Chondrocyte (in vitro differentiated cells): ENCODE measurements at regions not wholly inside any gene's neighbourhood (a gene's known extent, or its start where the extent isn't known, plus 50 kb on each side); places are given as distances from the start of the nearest gene placed in this dataset.

Experiments
- DNase-seq: peaks from one replicate; pipeline ENCODE4 v3.0.0; 2021; ENCODE audit warnings: mixed read lengths, low spot score
- H3K27ac Mint-ChIP-seq: one replicate; pipeline ENCODE4 v1.8.0; 2021; ENCODE audit warnings: mild to moderate bottlenecking, moderate library complexity, mixed read lengths; ENCODE audit not compliant: unreplicated experiment
- H3K27me3 Mint-ChIP-seq: 2 replicates; pipeline ENCODE4 v1.8.0; 2021; ENCODE audit warnings: low read depth, mixed read lengths
- H3K36me3 Mint-ChIP-seq: 2 replicates; pipeline ENCODE4 v1.8.0; 2021; ENCODE audit warnings: low read depth, mixed read lengths
- H3K4me1 Mint-ChIP-seq: 2 replicates; pipeline ENCODE4 v1.8.0; 2021; ENCODE audit warnings: low read depth, mild to moderate bottlenecking, mixed read lengths
- H3K4me3 Mint-ChIP-seq: one replicate; pipeline ENCODE4 v1.8.0; 2021; ENCODE audit warnings: mild to moderate bottlenecking, moderate library complexity, mixed read lengths; ENCODE audit not compliant: unreplicated experiment
- H3K9me3 Mint-ChIP-seq: 2 replicates; pipeline ENCODE4 v1.8.0; 2021; ENCODE audit warnings: low read depth, mixed read lengths
- TF ChIP-seq, protein P1 (sequence below): fragments of 200-600 bp; sonication (generic); IDR thresholded peaks from 2 replicates; pipeline ENCODE4 v1.5.0; 2021; ENCODE audit warnings: antibody characterized with exemption, mild to moderate bottlenecking, moderate library complexity

GRCh38 chr15:39244776-39245175, 336.1 kb upstream of the THBS1 start:
- Mint-ChIP-seq H3K27me3 (no peaks in the 10 kb centered on the region), H3K4me1 (peaks cover 14% of the 10 kb centered on the region), H3K9me3 (no peaks in the 10 kb centered on the region), H3K4me3 (no peak overlapping the region), H3K36me3 (no peaks in the 10 kb centered on the region), H3K27ac (no peak overlapping the region)
- no peak for DNase-seq
- TF ChIP-seq, protein P1, sequence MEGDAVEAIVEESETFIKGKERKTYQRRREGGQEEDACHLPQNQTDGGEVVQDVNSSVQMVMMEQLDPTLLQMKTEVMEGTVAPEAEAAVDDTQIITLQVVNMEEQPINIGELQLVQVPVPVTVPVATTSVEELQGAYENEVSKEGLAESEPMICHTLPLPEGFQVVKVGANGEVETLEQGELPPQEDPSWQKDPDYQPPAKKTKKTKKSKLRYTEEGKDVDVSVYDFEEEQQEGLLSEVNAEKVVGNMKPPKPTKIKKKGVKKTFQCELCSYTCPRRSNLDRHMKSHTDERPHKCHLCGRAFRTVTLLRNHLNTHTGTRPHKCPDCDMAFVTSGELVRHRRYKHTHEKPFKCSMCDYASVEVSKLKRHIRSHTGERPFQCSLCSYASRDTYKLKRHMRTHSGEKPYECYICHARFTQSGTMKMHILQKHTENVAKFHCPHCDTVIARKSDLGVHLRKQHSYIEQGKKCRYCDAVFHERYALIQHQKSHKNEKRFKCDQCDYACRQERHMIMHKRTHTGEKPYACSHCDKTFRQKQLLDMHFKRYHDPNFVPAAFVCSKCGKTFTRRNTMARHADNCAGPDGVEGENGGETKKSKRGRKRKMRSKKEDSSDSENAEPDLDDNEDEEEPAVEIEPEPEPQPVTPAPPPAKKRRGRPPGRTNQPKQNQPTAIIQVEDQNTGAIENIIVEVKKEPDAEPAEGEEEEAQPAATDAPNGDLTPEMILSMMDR = no peak

DNA sequence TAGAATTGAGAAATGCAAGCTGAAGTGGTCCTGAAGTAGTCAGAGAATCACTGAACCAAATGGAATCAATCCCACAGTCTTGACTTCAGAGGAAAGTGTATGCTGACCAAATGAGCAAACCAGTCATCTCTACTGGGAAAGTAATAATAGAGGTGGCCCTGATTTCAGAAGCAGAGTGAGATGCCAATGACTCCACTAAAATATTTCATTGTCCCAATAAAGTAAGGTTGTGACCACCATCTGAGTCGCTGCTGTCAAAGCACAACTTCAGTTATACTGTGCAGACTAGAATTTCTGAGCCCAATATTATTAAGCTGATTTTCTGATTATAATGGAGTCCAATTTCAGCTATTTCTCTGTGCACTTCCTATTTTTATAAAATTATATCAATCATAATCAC, 334.4 kb upstream of the THBS1 start:
- no peak overlapping the region for H3K4me3 Mint-ChIP-seq
- TF ChIP-seq, protein P1 = no peak
- H3K9me3 Mint-ChIP-seq = no peaks in the 10 kb centered on the region
- no peaks in the 10 kb centered on the region for H3K27me3 Mint-ChIP-seq
- no peaks in the 10 kb centered on the region for H3K36me3 Mint-ChIP-seq
- H3K27ac Mint-ChIP-seq = no peak overlapping the region
- H3K4me1 Mint-ChIP-seq = peaks cover 24% of the 10 kb centered on the region
- no peak for DNase-seq

DNA sequence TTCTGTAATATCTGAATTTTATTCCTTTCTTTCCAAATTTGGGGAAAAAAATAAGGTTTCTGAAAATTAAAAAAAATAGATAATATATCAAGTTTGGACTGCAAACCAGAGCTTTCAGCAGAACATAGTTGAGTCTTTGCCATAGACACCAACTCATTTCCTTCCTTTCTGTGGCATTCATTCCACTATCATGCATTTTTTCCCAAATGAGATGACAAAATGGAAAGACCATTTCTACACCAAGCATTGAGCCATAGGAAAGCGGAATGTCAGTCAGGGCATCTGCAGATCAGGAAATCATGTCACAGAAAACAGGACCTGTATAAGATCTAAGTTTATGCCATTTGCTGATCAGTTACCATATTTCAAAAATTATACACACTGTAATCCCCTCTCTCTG, 333.3 kb upstream of the THBS1 start:
- H3K9me3 Mint-ChIP-seq = no peaks in the 10 kb centered on the region
- H3K4me3 Mint-ChIP-seq = no peak overlapping the region
- H3K36me3 Mint-ChIP-seq = no peaks in the 10 kb centered on the region
- H3K27me3 Mint-ChIP-seq = no peaks in the 10 kb centered on the region
- TF ChIP-seq, protein P1 = no peak
- DNase-seq = no peak
- H3K27ac Mint-ChIP-seq = no peak overlapping the region
- peaks cover 30% of the 10 kb centered on the region for H3K4me1 Mint-ChIP-seq

DNA sequence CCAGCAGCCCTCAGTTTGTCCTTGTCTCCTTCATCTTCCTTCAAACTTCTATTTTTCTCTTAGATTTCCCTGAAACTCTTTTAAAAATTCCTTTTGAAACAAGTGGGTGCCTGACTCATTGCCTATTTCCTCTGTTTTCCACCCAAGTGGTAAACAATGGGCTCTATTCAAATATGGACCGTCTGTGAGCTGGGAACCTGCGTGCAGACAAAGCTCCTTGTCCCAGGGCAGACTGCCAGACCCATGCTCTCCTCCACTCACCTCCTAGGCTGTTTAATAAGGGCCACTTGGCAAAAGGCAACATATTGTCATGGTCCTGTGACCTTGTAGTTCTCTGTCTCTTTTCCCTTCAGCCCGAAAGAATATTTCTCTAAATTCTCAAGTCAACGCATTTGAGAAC, 332.7 kb upstream of the THBS1 start:
- no peak for DNase-seq
- no peak overlapping the region for H3K27ac Mint-ChIP-seq
- H3K36me3 Mint-ChIP-seq = no peaks in the 10 kb centered on the region
- H3K9me3 Mint-ChIP-seq = no peaks in the 10 kb centered on the region
- no peak overlapping the region for H3K4me3 Mint-ChIP-seq
- TF ChIP-seq, protein P1 = no peak
- no peaks in the 10 kb centered on the region for H3K27me3 Mint-ChIP-seq
- H3K4me1 Mint-ChIP-seq = peaks cover 26% of the 10 kb centered on the region

- no peaks in the 10 kb centered on the region for H3K27me3 Mint-ChIP-seq
- no peak overlapping the region for H3K4me3 Mint-ChIP-seq
- no peaks in the 10 kb centered on the region for H3K36me3 Mint-ChIP-seq
- no peak overlapping the region for H3K27ac Mint-ChIP-seq
- peaks cover 26% of the 10 kb centered on the region for H3K4me1 Mint-ChIP-seq
- TF ChIP-seq, protein P1 = no peak
- H3K9me3 Mint-ChIP-seq = no peaks in the 10 kb centered on the region
- no peak for DNase-seq
Observed at GRCh38 chr15:39250001-39250400, 330.9 kb upstream of the THBS1 start.
